Esophagus squamous epithelium (tissue), 5 donors: ENCODE measurements at regions not wholly inside any gene's neighbourhood (a gene's known extent, or its start where the extent isn't known, plus 50 kb on each side); places are given as distances from the start of the nearest gene placed in this dataset.

Experiments used
- DNase-seq: peaks from one replicate; lab custom pipeline; 2025; lab: John Stamatoyannopoulos, UW
- H3K27ac ChIP-seq, 4 donors: fragments of 200-600 bp; sonication (generic); one replicate each; pipeline ENCODE4 v1.5.1; 2016 to 2019; ENCODE audit warnings: mild to moderate bottlenecking in 1 of 4
- H3K27me3 ChIP-seq, 4 donors: fragments of 200-600 bp; sonication (generic); 1 replicate in 3 of 4; 2 replicates in 1 of 4; pipeline versions ENCODE4 v1.5.1 to v1.6.0; 2017 to 2021; ENCODE audit warnings: antibody characterized with exemption in 1 of 4
- H3K36me3 ChIP-seq, 3 donors: fragments of 200-600 bp; sonication (generic); one replicate each; pipeline ENCODE4 v1.5.1; 2016 to 2019
- H3K4me1 ChIP-seq, 3 donors: fragments of 200-600 bp; sonication (generic); one replicate each; pipeline ENCODE4 v1.5.1; 2017 to 2019
- H3K4me3 ChIP-seq, 4 donors: fragments of 200-600 bp; sonication (generic); 1 replicate in 3 of 4; 2 replicates in 1 of 4; pipeline ENCODE4 v1.5.1; 2016 to 2019; ENCODE audit warnings: mild to moderate bottlenecking in 2 of 4, moderate library complexity in 1 of 4
- H3K9me3 ChIP-seq, 3 donors: fragments of 200-600 bp; sonication (generic); one replicate each; pipeline ENCODE4 v1.5.1; 2016 to 2019
- POLR2A ChIP-seq, 4 donors: fragments of 450-650 bp; IDR thresholded peaks; one replicate each; pipeline ENCODE4 v1.6.1; 2017; ENCODE audit warnings: antibody characterized with exemption in 4 of 4, mild to moderate bottlenecking in 4 of 4, moderate library complexity in 3 of 4
- WGBS, 2 donors: methylation state at CpG; one replicate each; pipeline ENCODE4 v1.1.5; 2018; 5-methylcytosine and 5-hydroxymethylcytosine counted together
- intact Hi-C: fragments of 100-400 bp; cut with DNase I; formaldehyde crosslinking; loops from one replicate; pipeline ENCODE4 v1.15.0; 2022
- TF ChIP-seq, protein P1 (sequence below), 6 experiments: fragments of 450-650 bp in 4 of 6; fragments of 200-600 bp in 2 of 6; sonication (generic) in 2 of 6; IDR thresholded peaks; one replicate each; pipeline ENCODE4 v1.5.1; 2016 to 2019; ENCODE audit warnings: antibody characterized with exemption in 6 of 6, mild to moderate bottlenecking in 4 of 6, moderate library complexity in 4 of 6
- donor health status: DM: yes; HTN: yes; CAD: no.

DNA sequence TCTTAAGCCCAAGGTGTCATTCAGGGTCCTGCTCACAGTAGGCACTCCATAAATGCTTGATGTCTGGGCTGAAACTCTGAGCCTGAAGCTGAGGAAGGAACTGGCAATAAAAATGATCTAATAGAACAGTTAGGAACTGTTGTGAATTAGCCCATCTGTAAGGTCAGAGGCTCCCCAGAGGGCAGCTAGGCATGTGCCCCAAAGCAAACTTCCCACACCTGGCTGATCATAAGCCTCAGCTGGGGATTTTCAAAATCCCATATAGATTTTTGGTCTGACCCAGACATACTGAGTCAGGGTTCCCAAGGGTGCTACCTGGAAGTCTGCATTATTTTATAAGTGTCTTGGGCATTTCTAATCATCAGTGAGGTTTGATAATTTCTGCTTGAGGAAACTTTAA, 309.4 kb upstream of the PROX1 start:
- Histone ChIP-seq H3K4me1 (no peaks in the 10 kb centered on the region), H3K27ac (no peak overlapping the region), H3K9me3 (no peaks in the 10 kb centered on the region), H3K36me3 (no peaks in the 10 kb centered on the region), H3K4me3 (no peak overlapping the region), H3K27me3 (no peaks in the 10 kb centered on the region)
- intact Hi-C loops: no loop called here
- TF ChIP-seq, protein P1, sequence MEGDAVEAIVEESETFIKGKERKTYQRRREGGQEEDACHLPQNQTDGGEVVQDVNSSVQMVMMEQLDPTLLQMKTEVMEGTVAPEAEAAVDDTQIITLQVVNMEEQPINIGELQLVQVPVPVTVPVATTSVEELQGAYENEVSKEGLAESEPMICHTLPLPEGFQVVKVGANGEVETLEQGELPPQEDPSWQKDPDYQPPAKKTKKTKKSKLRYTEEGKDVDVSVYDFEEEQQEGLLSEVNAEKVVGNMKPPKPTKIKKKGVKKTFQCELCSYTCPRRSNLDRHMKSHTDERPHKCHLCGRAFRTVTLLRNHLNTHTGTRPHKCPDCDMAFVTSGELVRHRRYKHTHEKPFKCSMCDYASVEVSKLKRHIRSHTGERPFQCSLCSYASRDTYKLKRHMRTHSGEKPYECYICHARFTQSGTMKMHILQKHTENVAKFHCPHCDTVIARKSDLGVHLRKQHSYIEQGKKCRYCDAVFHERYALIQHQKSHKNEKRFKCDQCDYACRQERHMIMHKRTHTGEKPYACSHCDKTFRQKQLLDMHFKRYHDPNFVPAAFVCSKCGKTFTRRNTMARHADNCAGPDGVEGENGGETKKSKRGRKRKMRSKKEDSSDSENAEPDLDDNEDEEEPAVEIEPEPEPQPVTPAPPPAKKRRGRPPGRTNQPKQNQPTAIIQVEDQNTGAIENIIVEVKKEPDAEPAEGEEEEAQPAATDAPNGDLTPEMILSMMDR (IDR thresholded peaks at IDR 0.05): no peak
- no peak for TF ChIP-seq POLR2A (IDR thresholded peaks at IDR 0.05)
- DNase-seq: no peak

DNA sequence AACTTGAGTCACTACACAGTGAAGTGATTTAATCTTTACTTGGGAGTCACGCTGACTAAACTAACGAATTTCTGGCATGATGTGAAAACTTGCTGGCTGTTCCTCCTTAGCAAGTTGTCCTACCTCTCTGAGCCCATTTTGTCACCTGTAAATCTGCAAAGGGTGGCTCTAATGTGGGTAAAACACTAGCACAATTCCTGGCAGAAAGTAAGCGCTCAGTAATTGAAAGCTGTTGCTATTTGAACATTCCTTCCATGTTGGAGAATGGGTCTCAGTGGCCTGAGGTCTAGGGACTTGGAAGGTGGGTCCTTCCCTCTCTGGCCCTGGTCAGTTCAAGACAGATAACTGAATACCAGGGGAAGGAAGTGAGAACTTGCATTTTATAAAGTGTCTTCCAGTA, 309.0 kb upstream of the PROX1 start:
- 69 to 71% methylated on average over 3 of the region's 3 CpGs for WGBS, 2 donors
- Histone ChIP-seq H3K27ac (no peak overlapping the region), H3K4me1 (no peaks in the 10 kb centered on the region), H3K9me3 (no peaks in the 10 kb centered on the region), H3K27me3 (no peaks in the 10 kb centered on the region), H3K36me3 (no peaks in the 10 kb centered on the region), H3K4me3 (no peak overlapping the region)
- no peak for DNase-seq
- TF ChIP-seq, protein P1 (IDR thresholded peaks at IDR 0.05): no peak
- TF ChIP-seq POLR2A (IDR thresholded peaks at IDR 0.05): no peak
- intact Hi-C loops: no loop called here

DNA sequence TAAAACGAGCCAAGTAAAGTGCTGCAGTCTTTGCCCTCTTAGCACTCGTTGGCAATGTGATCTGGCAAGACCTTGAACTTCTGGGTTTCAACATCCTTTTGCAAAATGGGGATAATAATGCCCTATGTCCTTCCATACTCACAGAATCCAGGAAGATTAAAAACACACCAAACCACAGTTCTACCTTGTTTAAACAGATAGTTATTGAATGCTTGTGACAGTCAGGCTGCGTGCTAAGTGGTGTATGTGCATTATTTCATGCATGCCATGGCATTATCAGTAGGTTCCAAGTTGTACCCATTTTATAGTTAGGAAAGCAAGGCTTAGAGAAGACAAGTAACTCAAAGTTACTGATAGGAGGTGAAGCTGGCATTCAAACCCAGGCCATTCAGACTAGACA, 308.6 kb upstream of the PROX1 start:
- H3K4me1 ChIP-seq: no peaks in the 10 kb centered on the region
- no peaks in the 10 kb centered on the region for H3K9me3 ChIP-seq
- DNase-seq: no peak
- 26 to 46% methylated on average over 3 of the region's 3 CpGs for WGBS, 2 donors
- H3K27ac ChIP-seq: no peak overlapping the region
- H3K36me3 ChIP-seq: no peaks in the 10 kb centered on the region
- intact Hi-C loops: no loop called here
- no peak overlapping the region for H3K4me3 ChIP-seq
- TF ChIP-seq, protein P1 (IDR thresholded peaks at IDR 0.05): no peak
- TF ChIP-seq POLR2A (IDR thresholded peaks at IDR 0.05): no peak
- no peaks in the 10 kb centered on the region for H3K27me3 ChIP-seq

DNA sequence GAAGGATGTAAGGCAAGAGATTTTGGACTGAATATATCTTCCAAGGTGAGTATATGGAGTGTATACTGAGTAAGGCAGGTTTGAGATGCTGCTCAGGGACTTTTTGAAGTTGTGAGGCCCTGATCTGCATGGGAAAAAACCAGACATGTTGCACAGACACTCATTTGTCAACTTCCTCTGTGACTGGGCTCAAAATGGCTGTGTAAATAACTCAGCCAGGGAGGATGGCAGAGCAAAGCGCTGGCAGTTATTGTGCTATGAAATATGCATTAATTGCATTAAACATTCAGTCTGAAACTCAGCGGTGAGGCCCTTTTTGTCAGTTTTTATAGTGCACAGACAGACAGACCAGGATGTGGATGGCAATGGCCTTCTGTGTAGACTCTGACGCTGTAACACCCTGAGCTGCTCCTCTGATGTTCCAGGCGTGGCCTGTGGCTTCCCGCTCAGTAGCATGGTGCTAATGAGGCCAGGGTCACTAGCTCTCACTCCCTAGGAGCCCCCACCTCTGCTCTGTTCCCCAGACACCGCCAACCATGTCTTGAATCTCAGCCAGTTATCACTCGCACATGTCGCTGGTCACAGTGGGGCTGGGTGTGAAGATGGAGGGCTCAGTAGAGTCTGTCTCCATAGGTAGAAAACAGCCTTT, 307.0 kb upstream of the PROX1 start:
- DNase-seq: no peak
- H3K9me3 ChIP-seq: no peaks in the 10 kb centered on the region
- H3K27ac ChIP-seq: no peak overlapping the region
- H3K4me3 ChIP-seq: no peak overlapping the region
- TF ChIP-seq POLR2A (IDR thresholded peaks at IDR 0.05): no peak
- TF ChIP-seq, protein P1 (IDR thresholded peaks at IDR 0.05): no peak
- no peaks in the 10 kb centered on the region for H3K36me3 ChIP-seq
- H3K27me3 ChIP-seq: no peaks in the 10 kb centered on the region
- no peaks in the 10 kb centered on the region for H3K4me1 ChIP-seq
- 77 to 82% methylated on average over 8 of the region's 8 CpGs for WGBS, 2 donors
- intact Hi-C loops: no loop called here

DNA sequence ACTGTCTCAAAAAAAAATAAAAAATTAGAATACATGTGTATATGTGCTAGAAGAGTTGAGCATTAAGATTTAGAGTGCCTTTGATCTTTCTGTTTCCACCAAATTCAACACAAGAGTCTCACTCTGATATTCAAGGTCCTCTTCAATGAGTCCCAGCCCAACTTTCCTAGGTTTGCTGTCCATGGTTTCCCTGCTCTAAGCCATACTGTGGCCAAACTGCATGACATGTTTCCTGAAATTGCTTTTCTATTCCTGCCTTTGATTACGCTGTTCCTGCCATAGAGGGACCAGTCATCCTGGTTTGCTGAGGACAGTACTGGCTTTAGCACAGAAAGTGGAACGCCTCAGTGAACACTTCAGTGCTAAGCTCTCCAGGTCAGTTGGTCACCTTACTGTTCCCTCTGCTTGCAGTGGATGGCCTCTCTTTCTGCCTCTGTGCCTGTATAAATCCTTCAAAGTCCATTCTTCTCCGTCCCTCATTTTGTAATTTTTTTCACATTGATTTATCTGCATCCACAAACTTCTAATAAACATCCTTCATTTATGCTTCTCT, 305.9 kb upstream of the PROX1 start:
- no peaks in the 10 kb centered on the region for H3K27me3 ChIP-seq
- no peaks in the 10 kb centered on the region for H3K9me3 ChIP-seq
- no peak overlapping the region for H3K27ac ChIP-seq
- no peak for DNase-seq
- WGBS, 2 donors: 82 to 83% methylated on average over 3 of the region's 3 CpGs
- H3K4me3 ChIP-seq: no peak overlapping the region
- H3K36me3 ChIP-seq: no peaks in the 10 kb centered on the region
- intact Hi-C loops: no loop called here
- peaks cover 0 to 10% (median 5%) of the 10 kb centered on the region in 3 donors for H3K4me1 ChIP-seq
- TF ChIP-seq POLR2A (IDR thresholded peaks at IDR 0.05): no peak
- TF ChIP-seq, protein P1 (IDR thresholded peaks at IDR 0.05): no peak
